ENCODE measurements at regions not wholly inside any gene's neighbourhood (a gene's known extent, or its start where the extent isn't known, plus 50 kb on each side); places are given as distances from the start of the nearest gene placed in this dataset.

- TF ChIP-seq CTCF (IDR thresholded peaks at IDR 0.05) (no peak), EZH2 (IDR thresholded peaks at IDR 0.05; ENCODE audit: borderline replicate concordance, insufficient read depth, low read depth, low read length, poor library complexity, severe bottlenecking) (no peak)
Measured at GRCh38 chr14:61997161-61997560, 234.9 kb downstream of the SNAPC1 start.
